OCI-M1 (cell line): ENCODE measurements at regions not wholly inside any gene's neighbourhood (a gene's known extent, or its start where the extent isn't known, plus 50 kb on each side); places are given as distances from the start of the nearest gene placed in this dataset.
"Not testable (repeated sequence)": the region's sequence is repeated elsewhere in the genome, so short reads cannot be mapped to it uniquely, and the experiment has no call there.

Source experiments
- DNase-seq: peaks from one replicate; lab custom pipeline; 2025; lab: John Stamatoyannopoulos, UW

- DNase-seq = no peak
These were observed 407.0 kb downstream of the SUCLG1 start for GRCh38 chr2:84052043-84052442.

- no peak for DNase-seq
These were observed 410.1 kb downstream of the SUCLG1 start for GRCh38 chr2:84048964-84049363.

GRCh38 chr2:84041506-84041905, 417.6 kb downstream of the SUCLG1 start:
- DNase-seq = peak; percentile 6

- no peak for DNase-seq
These were observed 418.8 kb downstream of the SUCLG1 start for GRCh38 chr2:84040281-84040680.

- peak; percentile 81 for DNase-seq
These were observed 420.2 kb downstream of the SUCLG1 start for GRCh38 chr2:84038866-84039265.

GRCh38 chr2:84033347-84033974, 425.6 kb downstream of the SUCLG1 start:
- peak; percentile 72 for DNase-seq

GRCh38 chr2:84031312-84032050, 427.6 kb downstream of the SUCLG1 start:
- DNase-seq = no peak

GRCh38 chr2:84029903-84030575, 429.0 kb downstream of the SUCLG1 start:
- DNase-seq = peak; percentile 65

GRCh38 chr2:84026818-84027217, 432.3 kb downstream of the SUCLG1 start:
- DNase-seq = no peak

GRCh38 chr2:84022810-84023431, 436.2 kb downstream of the SUCLG1 start:
- peak; percentile 79 for DNase-seq

GRCh38 chr2:84017010-84017409, 442.1 kb downstream of the SUCLG1 start:
- no peak for DNase-seq

GRCh38 chr2:84016183-84016582, 442.9 kb downstream of the SUCLG1 start:
- no peak for DNase-seq

GRCh38 chr2:83997889-83998288, 461.2 kb downstream of the SUCLG1 start:
- no peak for DNase-seq

GRCh38 chr2:83994633-83995179, 464.4 kb downstream of the SUCLG1 start:
- DNase-seq = no peak

- DNase-seq = no peak
These were observed 465.0 kb downstream of the SUCLG1 start for GRCh38 chr2:83993873-83994632.

GRCh38 chr2:83991992-83992391, 467.1 kb downstream of the SUCLG1 start:
- DNase-seq = peak; percentile 11

GRCh38 chr2:83990636-83991035, 468.4 kb downstream of the SUCLG1 start:
- DNase-seq = no peak

GRCh38 chr2:83976628-83977027, 482.5 kb downstream of the SUCLG1 start:
- not testable (repeated sequence) for DNase-seq

GRCh38 chr2:83972128-83972527, 487.0 kb downstream of the SUCLG1 start:
- DNase-seq = peak; percentile 20

GRCh38 chr2:83971547-83971946, 487.5 kb downstream of the SUCLG1 start:
- DNase-seq = peak; percentile 91

- DNase-seq = peak; percentile 76
These were observed 488.7 kb downstream of the SUCLG1 start for GRCh38 chr2:83970217-83970929.
